NB4 (cell line): ENCODE measurements at regions not wholly inside any gene's neighbourhood (a gene's known extent, or its start where the extent isn't known, plus 50 kb on each side); places are given as distances from the start of the nearest gene placed in this dataset.

Source experiments
- CTCF ChIP-seq: IDR thresholded peaks from one replicate; pipeline ENCODE4 v1.5.1; 2012; ENCODE audit warnings: low read depth, low read length
- TF ChIP-seq, protein P1 (sequence below): IDR thresholded peaks from 2 replicates; pipeline ENCODE4 v1.6.1; 2011; ENCODE audit warnings: low read depth, low read length

DNA sequence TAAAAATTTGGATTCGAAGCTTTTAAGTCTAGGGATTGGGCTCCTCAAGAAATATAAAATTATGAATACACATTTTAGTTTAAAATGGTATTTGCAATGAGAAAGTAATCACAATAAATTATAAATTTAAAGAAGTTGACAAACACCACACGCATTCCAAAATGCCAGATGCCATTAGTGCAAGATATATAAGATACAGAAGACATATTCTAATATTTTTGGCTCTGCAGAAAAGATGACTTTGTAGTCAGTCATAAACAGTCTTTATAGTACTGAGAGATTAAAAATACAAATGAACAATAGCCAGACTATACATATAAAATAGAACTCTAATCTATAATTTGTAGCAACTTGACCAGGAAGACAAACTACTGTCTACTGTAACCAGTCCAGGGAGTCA, 309.0 kb upstream of the PABPC4L start:
- TF ChIP-seq CTCF: no peak
- TF ChIP-seq, protein P1, sequence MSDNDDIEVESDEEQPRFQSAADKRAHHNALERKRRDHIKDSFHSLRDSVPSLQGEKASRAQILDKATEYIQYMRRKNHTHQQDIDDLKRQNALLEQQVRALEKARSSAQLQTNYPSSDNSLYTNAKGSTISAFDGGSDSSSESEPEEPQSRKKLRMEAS: no peak
